ENCODE measurements at regions not wholly inside any gene's neighbourhood (a gene's known extent, or its start where the extent isn't known, plus 50 kb on each side); places are given as distances from the start of the nearest gene placed in this dataset.

- peak; percentile 5 for DNase-seq
These were observed 84.9 kb upstream of the RAB4A start for GRCh38 chr1:229185963-229186362.

GRCh38 chr1:229186373-229187056, 84.4 kb upstream of the RAB4A start:
- no peak for DNase-seq

- peak; percentile 28 for DNase-seq
These were observed 80.8 kb upstream of the RAB4A start for GRCh38 chr1:229190057-229190575.

GRCh38 chr1:229191066-229191674, 79.7 kb upstream of the RAB4A start:
- DNase-seq: no peak

GRCh38 chr1:229192031-229192430, 78.9 kb upstream of the RAB4A start:
- DNase-seq: no peak

GRCh38 chr1:229192853-229193252, 78.1 kb upstream of the RAB4A start:
- DNase-seq: no peak

- no peak for DNase-seq
These were observed 76.8 kb upstream of the RAB4A start for GRCh38 chr1:229194096-229194495.

- no peak for DNase-seq
These were observed 75.7 kb upstream of the RAB4A start for GRCh38 chr1:229195246-229195645.

- DNase-seq: no peak
These were observed 74.3 kb upstream of the RAB4A start for GRCh38 chr1:229196404-229197264.

- no peak for DNase-seq
These were observed 73.7 kb upstream of the RAB4A start for GRCh38 chr1:229197265-229197585.

- no peak for DNase-seq
These were observed 71.4 kb upstream of the RAB4A start for GRCh38 chr1:229199261-229200243.

- DNase-seq: peak; percentile 69
These were observed 67.7 kb upstream of the RAB4A start for GRCh38 chr1:229203030-229203751.

- no peak for DNase-seq
These were observed 66.8 kb upstream of the RAB4A start for GRCh38 chr1:229203991-229204632.

GRCh38 chr1:229204921-229205777, 65.8 kb upstream of the RAB4A start:
- DNase-seq: peak; percentile 90

GRCh38 chr1:229205854-229206253, 65.1 kb upstream of the RAB4A start:
- DNase-seq: no peak

- DNase-seq: no peak
These were observed 63.0 kb upstream of the RAB4A start for GRCh38 chr1:229207916-229208315.

- no peak for DNase-seq
These were observed 62.4 kb upstream of the RAB4A start for GRCh38 chr1:229208481-229208880.

- DNase-seq: no peak
These were observed 61.5 kb upstream of the RAB4A start for GRCh38 chr1:229209386-229209785.

- no peak for DNase-seq
These were observed 61.1 kb upstream of the RAB4A start for GRCh38 chr1:229209816-229210215.

GRCh38 chr1:229210844-229211243, 60.1 kb upstream of the RAB4A start:
- DNase-seq: no peak

Data from skin of body (tissue), 1 donor.